Upper lobe of left lung (tissue), 4 donors: ENCODE measurements at regions not wholly inside any gene's neighbourhood (a gene's known extent, or its start where the extent isn't known, plus 50 kb on each side); places are given as distances from the start of the nearest gene placed in this dataset.

Source experiments
- POLR2A ChIP-seq, 4 donors: fragments of 450-650 bp; IDR thresholded peaks; one replicate each; pipeline ENCODE4 v1.5.1; 2016 to 2017; ENCODE audit warnings: antibody characterized with exemption in 4 of 4, mild to moderate bottlenecking in 2 of 4
- POLR2AphosphoS5 ChIP-seq, 2 donors: sonication (generic); formaldehyde crosslinking; IDR thresholded peaks; one replicate each; pipeline ENCODE4 v1.5.1; 2017; ENCODE audit warnings: antibody characterized with exemption in 2 of 2
- TF ChIP-seq, protein P1 (sequence below), 6 experiments: fragments of 450-650 bp in 4 of 6; fragments of 200-600 bp in 2 of 6; sonication (generic) in 2 of 6; IDR thresholded peaks; one replicate each; pipeline ENCODE4 v1.5.1; 2016 to 2019; ENCODE audit warnings: antibody characterized with exemption in 6 of 6

DNA sequence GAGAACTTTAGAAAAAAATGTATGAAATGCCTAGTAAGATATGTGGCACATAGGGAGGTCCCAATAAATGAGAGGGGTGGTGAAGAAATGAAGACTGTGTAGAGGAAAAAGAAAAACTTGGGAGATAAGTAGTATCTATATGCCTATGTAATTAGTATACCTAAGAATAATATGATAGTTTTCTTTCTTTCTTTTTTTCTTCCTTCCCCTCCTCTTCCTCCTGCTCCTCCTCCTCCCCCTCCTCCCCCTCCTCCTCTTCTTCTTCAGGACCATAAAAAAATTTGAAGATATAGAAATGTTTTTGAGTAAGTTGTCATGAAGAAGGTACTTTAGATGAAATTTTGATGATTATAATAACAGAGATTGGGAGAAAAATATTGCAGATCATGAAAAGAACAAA, 857.4 kb downstream of the MAT2B start:
- TF ChIP-seq POLR2AphosphoS5 (IDR thresholded peaks at IDR 0.05) (no peak), POLR2A (IDR thresholded peaks at IDR 0.05) (no peak)
- TF ChIP-seq, protein P1, sequence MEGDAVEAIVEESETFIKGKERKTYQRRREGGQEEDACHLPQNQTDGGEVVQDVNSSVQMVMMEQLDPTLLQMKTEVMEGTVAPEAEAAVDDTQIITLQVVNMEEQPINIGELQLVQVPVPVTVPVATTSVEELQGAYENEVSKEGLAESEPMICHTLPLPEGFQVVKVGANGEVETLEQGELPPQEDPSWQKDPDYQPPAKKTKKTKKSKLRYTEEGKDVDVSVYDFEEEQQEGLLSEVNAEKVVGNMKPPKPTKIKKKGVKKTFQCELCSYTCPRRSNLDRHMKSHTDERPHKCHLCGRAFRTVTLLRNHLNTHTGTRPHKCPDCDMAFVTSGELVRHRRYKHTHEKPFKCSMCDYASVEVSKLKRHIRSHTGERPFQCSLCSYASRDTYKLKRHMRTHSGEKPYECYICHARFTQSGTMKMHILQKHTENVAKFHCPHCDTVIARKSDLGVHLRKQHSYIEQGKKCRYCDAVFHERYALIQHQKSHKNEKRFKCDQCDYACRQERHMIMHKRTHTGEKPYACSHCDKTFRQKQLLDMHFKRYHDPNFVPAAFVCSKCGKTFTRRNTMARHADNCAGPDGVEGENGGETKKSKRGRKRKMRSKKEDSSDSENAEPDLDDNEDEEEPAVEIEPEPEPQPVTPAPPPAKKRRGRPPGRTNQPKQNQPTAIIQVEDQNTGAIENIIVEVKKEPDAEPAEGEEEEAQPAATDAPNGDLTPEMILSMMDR (IDR thresholded peaks at IDR 0.05), result no peak
